Lower lobe of right lung (tissue), 2 donors: ENCODE measurements at regions not wholly inside any gene's neighbourhood (a gene's known extent, or its start where the extent isn't known, plus 50 kb on each side); places are given as distances from the start of the nearest gene placed in this dataset.
A peak's percentile ranks its signal among the peaks of the same experiment; 100 is the strongest.
"Not testable (repeated sequence)": the region's sequence is repeated elsewhere in the genome, so short reads cannot be mapped to it uniquely, and the experiment has no call there.

ENCODE experiments used
- ATAC-seq, 2 donors: fragments of 200-7000 bp; cut with Tn5 transposase; one replicate each; pipeline ENCODE4 v1.9.1; 2020 to 2022; ENCODE audit warnings: mild to moderate bottlenecking in 2 of 2, moderate library complexity in 2 of 2
- DNase-seq: peaks from one replicate; pipeline ENCODE4 v3.0.0-alpha.2; 2020
- H3K27ac ChIP-seq: fragments of 200-600 bp; one replicate; pipeline ENCODE4 v1.8.0; 2022
- H3K27me3 ChIP-seq: fragments of 200-600 bp; one replicate; pipeline ENCODE4 v1.8.0; 2022; ENCODE audit warnings: low read depth
- H3K36me3 ChIP-seq: fragments of 200-600 bp; one replicate; pipeline ENCODE4 v1.8.0; 2022; ENCODE audit warnings: mild to moderate bottlenecking
- H3K4me1 ChIP-seq: fragments of 200-600 bp; one replicate; pipeline ENCODE4 v1.8.0; 2022
- H3K4me3 ChIP-seq: fragments of 200-600 bp; one replicate; pipeline ENCODE4 v1.8.0; 2022; ENCODE audit warnings: mild to moderate bottlenecking
- H3K9me3 ChIP-seq: fragments of 200-600 bp; one replicate; pipeline ENCODE4 v1.8.0; 2022
- CTCF ChIP-seq: fragments of 200-600 bp; IDR thresholded peaks from one replicate; pipeline ENCODE4 v1.8.0; 2022; ENCODE audit warnings: antibody characterized with exemption, mild to moderate bottlenecking
- intact Hi-C: fragments of 100-400 bp; cut with DNase I; formaldehyde crosslinking; loops from one replicate; pipeline ENCODE4 v1.11.0; 2022
- donor health status: DM: no; HTN: yes; CAD: no; lungs with severe emphysema.

- DNase-seq = no peak
- H3K27ac ChIP-seq = no peak overlapping the region
- TF ChIP-seq CTCF = no peak
- no peaks in the 10 kb centered on the region for H3K27me3 ChIP-seq
- no peak overlapping the region for H3K4me3 ChIP-seq
- no peaks in the 10 kb centered on the region for H3K9me3 ChIP-seq
- H3K4me1 ChIP-seq = no peaks in the 10 kb centered on the region
- no peak for ATAC-seq
- intact Hi-C loops = no loop called here
- no peaks in the 10 kb centered on the region for H3K36me3 ChIP-seq
Observed at GRCh38 chr4:58303456-58303855, 1193.3 kb upstream of the IGFBP7 start.

GRCh38 chr4:58301376-58301999, 1191.3 kb upstream of the IGFBP7 start:
- Histone ChIP-seq H3K36me3 (no peaks in the 10 kb centered on the region), H3K4me3 (no peak overlapping the region), H3K4me1 (no peaks in the 10 kb centered on the region), H3K27ac (no peak overlapping the region), H3K27me3 (no peaks in the 10 kb centered on the region), H3K9me3 (no peaks in the 10 kb centered on the region)
- peak in 1 of 2 donors; percentile 42 for ATAC-seq
- no peak for TF ChIP-seq CTCF
- DNase-seq = no peak
- intact Hi-C loops = no loop called here

DNA sequence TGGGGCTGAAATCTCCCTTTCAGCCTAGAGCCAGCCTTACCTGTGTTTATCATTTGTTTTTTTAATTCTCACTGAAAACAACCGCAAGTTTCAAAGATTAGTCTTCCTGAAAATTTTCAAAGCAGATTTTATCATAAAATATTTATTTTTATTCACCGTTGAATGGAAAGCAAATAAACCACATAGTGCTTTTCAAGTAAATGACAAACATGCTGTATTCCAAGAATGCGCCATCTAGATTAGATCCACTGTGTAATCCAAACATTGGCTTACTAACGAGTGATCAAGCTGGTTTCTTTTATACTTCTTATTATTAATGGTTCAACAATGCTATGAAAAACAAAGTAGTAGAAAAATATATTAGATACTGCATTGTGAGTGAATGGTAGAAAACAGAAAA, 1176.2 kb upstream of the IGFBP7 start:
- Histone ChIP-seq H3K36me3 (no peaks in the 10 kb centered on the region), H3K27me3 (no peaks in the 10 kb centered on the region), H3K9me3 (no peaks in the 10 kb centered on the region), H3K4me3 (no peak overlapping the region), H3K4me1 (no peaks in the 10 kb centered on the region), H3K27ac (no peak overlapping the region)
- no peak for DNase-seq
- ATAC-seq = no peak
- TF ChIP-seq CTCF = no peak
- intact Hi-C loops = no loop called here

GRCh38 chr4:58280928-58281327, 1170.7 kb upstream of the IGFBP7 start:
- H3K4me1 ChIP-seq, DNase-seq, ATAC-seq, H3K27ac ChIP-seq, H3K36me3 ChIP-seq, intact Hi-C loops, H3K9me3 ChIP-seq, H3K27me3 ChIP-seq, H3K4me3 ChIP-seq: not testable (repeated sequence)

GRCh38 chr4:58275856-58276255, 1165.7 kb upstream of the IGFBP7 start:
- DNase-seq (no peak), ATAC-seq (no peak)
- intact Hi-C loops = no loop called here
- no peak for TF ChIP-seq CTCF
- Histone ChIP-seq H3K4me3 (no peak overlapping the region), H3K9me3 (no peaks in the 10 kb centered on the region), H3K36me3 (no peaks in the 10 kb centered on the region), H3K27ac (no peak overlapping the region), H3K4me1 (no peaks in the 10 kb centered on the region), H3K27me3 (no peaks in the 10 kb centered on the region)

- Histone ChIP-seq H3K27ac (no peak overlapping the region), H3K27me3 (no peaks in the 10 kb centered on the region), H3K4me3 (no peak overlapping the region), H3K36me3 (no peaks in the 10 kb centered on the region), H3K4me1 (no peaks in the 10 kb centered on the region), H3K9me3 (no peaks in the 10 kb centered on the region)
- intact Hi-C loops = no loop called here
- no peak for DNase-seq
- TF ChIP-seq CTCF = no peak
- no peak for ATAC-seq
Observed at GRCh38 chr4:58274553-58274952, 1164.4 kb upstream of the IGFBP7 start.
